GM12875 (cell line): ENCODE measurements at regions not wholly inside any gene's neighbourhood (a gene's known extent, or its start where the extent isn't known, plus 50 kb on each side); places are given as distances from the start of the nearest gene placed in this dataset.

Experiments used
- H3K4me3 ChIP-seq: one replicate; pipeline ENCODE4 v1.5.1; 2011; ENCODE audit warnings: low read depth, low read length, control low read depth
- CTCF ChIP-seq: IDR thresholded peaks from 2 replicates; pipeline ENCODE4 v1.5.1; 2011; ENCODE audit warnings: low read depth, mild to moderate bottlenecking, control low read depth, inconsistent platforms, low read length, moderate library complexity, borderline replicate concordance; ENCODE audit not compliant: insufficient read depth

- H3K4me3 ChIP-seq = no peak overlapping the region
- no peak for TF ChIP-seq CTCF
Measured at GRCh38 chr18:73739098-73739497, 408.5 kb downstream of the FBXO15 start.

- no peak overlapping the region for H3K4me3 ChIP-seq
- no peak for TF ChIP-seq CTCF
Measured at GRCh38 chr18:73737990-73738389, 409.6 kb downstream of the FBXO15 start.

- no peak for TF ChIP-seq CTCF
Measured at GRCh38 chr18:73735836-73736235, 411.8 kb downstream of the FBXO15 start.

GRCh38 chr18:73733806-73734314, 413.8 kb downstream of the FBXO15 start:
- no peak for TF ChIP-seq CTCF

More at GRCh38 chr18:73735836-73736235, 411.8 kb downstream of the FBXO15 start:
- H3K4me3 ChIP-seq = no peak overlapping the region

GRCh38 chr18:73733376-73733775, 414.3 kb downstream of the FBXO15 start:
- no peak overlapping the region for H3K4me3 ChIP-seq
- no peak for TF ChIP-seq CTCF

More at GRCh38 chr18:73733806-73734314, 413.8 kb downstream of the FBXO15 start:
- no peak overlapping the region for H3K4me3 ChIP-seq

GRCh38 chr18:73728657-73729056, 419.0 kb downstream of the FBXO15 start:
- no peak overlapping the region for H3K4me3 ChIP-seq
- no peak for TF ChIP-seq CTCF

- no peak overlapping the region for H3K4me3 ChIP-seq
- no peak for TF ChIP-seq CTCF
Measured at GRCh38 chr18:73724958-73725357, 422.7 kb downstream of the FBXO15 start.
